SK-N-SH (cell line): ENCODE measurements at regions not wholly inside any gene's neighbourhood (a gene's known extent, or its start where the extent isn't known, plus 50 kb on each side); places are given as distances from the start of the nearest gene placed in this dataset.

Experiments
- CTCF ChIA-PET: fragments of 300-600, 350-600 bp; formaldehyde crosslinking; extraction: SDS; loops from one replicate; lab custom pipeline; 2021; lab: Yijun Ruan, JAX
- POLR2A ChIA-PET: fragments of 350-600 bp; sonication (Branson Sonifier 250); formaldehyde crosslinking; extraction: SDS; loops from one replicate; lab custom pipeline; 2020; ENCODE audit warnings: antibody characterized with exemption, inconsistent platforms; lab: Yijun Ruan, JAX
- DNase-seq: peaks from one replicate; pipeline ENCODE4 v3.0.0; 2012
- H2AFZ ChIP-seq: fragments of 200-600 bp; sonication (generic); 2 replicates; pipeline ENCODE4 v1.8.1; 2016; ENCODE audit warnings: antibody characterized with exemption, mild to moderate bottlenecking, low read depth
- H3F3A ChIP-seq: fragments of 200-600 bp; sonication (generic); replicated peaks from 2 replicates; pipeline ENCODE3; 2016; ENCODE audit warnings: antibody characterized with exemption, mild to moderate bottlenecking; ENCODE audit not compliant: insufficient read depth
- H3K27ac ChIP-seq, 2 experiments: fragments of 200-500 bp in 1 of 2; fragments of 200-600 bp in 1 of 2; sonication (Bioruptor generic) in 1 of 2; sonication (generic), shearing (Covaris generic) in 1 of 2; 2 replicates each; pipeline versions ENCODE4 v1.5.1 to v1.6.1; 2014 to 2016; ENCODE audit warnings: low read depth in 2 of 2, inconsistent platforms in 1 of 2, low read length in 1 of 2, mild to moderate bottlenecking in 1 of 2, mixed read lengths in 1 of 2
- H3K27me3 ChIP-seq: fragments of 200-600 bp; sonication (generic), shearing (Covaris generic); 2 replicates; pipeline ENCODE4 v1.6.1; 2016; ENCODE audit warnings: mixed run types; ENCODE audit not compliant: insufficient read depth
- H3K36me3 ChIP-seq, 2 experiments: fragments of 200-500 bp in 1 of 2; fragments of 200-600 bp in 1 of 2; sonication (Bioruptor generic) in 1 of 2; sonication (generic) in 1 of 2; replicated peaks in 1 of 2; 2 replicates each; pipeline versions ENCODE3 to v1.5.1; 2014 to 2016; ENCODE audit warnings: low read length in 1 of 2, mild to moderate bottlenecking in 1 of 2; ENCODE audit not compliant: insufficient read depth in 2 of 2, control insufficient read depth in 1 of 2
- H3K4me1 ChIP-seq, 2 experiments: fragments of 200-500 bp in 1 of 2; fragments of 200-600 bp in 1 of 2; sonication (Bioruptor generic) in 1 of 2; sonication (generic), shearing (Covaris generic) in 1 of 2; 2 replicates each; pipeline versions ENCODE4 v1.5.1 to v1.6.1; 2014 to 2016; ENCODE audit warnings: low read depth in 1 of 2, low read length in 1 of 2, mixed run types in 1 of 2; ENCODE audit not compliant: insufficient read depth in 2 of 2, control insufficient read depth in 1 of 2
- H3K4me2 ChIP-seq: fragments of 200-600 bp; sonication (generic), shearing (Covaris generic); 2 replicates; pipeline ENCODE4 v1.6.1; 2017; ENCODE audit warnings: mixed run types
- H3K4me3 ChIP-seq, 2 experiments: fragments of 200-500 bp in 1 of 2; fragments of 200-600 bp in 1 of 2; sonication (Bioruptor generic) in 1 of 2; sonication (generic), shearing (Covaris generic) in 1 of 2; 2 replicates each; pipeline versions ENCODE4 v1.5.1 to v1.8.1; 2014 to 2016; ENCODE audit warnings: low read depth in 2 of 2, inconsistent platforms in 1 of 2, low read length in 1 of 2, mild to moderate bottlenecking in 1 of 2, mixed read lengths in 1 of 2, moderate library complexity in 1 of 2
- H3K79me2 ChIP-seq: fragments of 200-600 bp; sonication (generic); 2 replicates; pipeline ENCODE4 v1.8.1; 2017; ENCODE audit warnings: mild to moderate bottlenecking; ENCODE audit not compliant: insufficient read depth
- H3K9ac ChIP-seq: fragments of 200-600 bp; sonication (generic); 2 replicates; pipeline ENCODE4 v1.6.1; 2017; ENCODE audit warnings: mixed run types
- H3K9me2 ChIP-seq: fragments of 200-600 bp; sonication (generic); 2 replicates; pipeline ENCODE4 v1.6.1; 2017; ENCODE audit warnings: mixed run types
- H3K9me3 ChIP-seq: fragments of 200-600 bp; sonication (generic); 2 replicates; pipeline ENCODE4 v1.6.1; 2017; ENCODE audit warnings: mixed run types, mild to moderate bottlenecking, moderate library complexity
- H4K20me1 ChIP-seq: fragments of 200-600 bp; sonication (generic); 2 replicates; pipeline ENCODE4 v1.6.1; 2017; ENCODE audit warnings: mild to moderate bottlenecking, mixed run types; ENCODE audit not compliant: insufficient read depth
- ELF1 ChIP-seq: IDR thresholded peaks from 2 replicates; pipeline ENCODE4 v1.4.0; 2012
- EP300 ChIP-seq, 2 experiments: IDR thresholded peaks; 2 replicates each; pipeline versions ENCODE4 v1.4.0 to v1.6.1; 2012; ENCODE audit warnings: borderline replicate concordance in 1 of 2, low read depth in 1 of 2, low read length in 1 of 2
- FOXJ3 ChIP-seq: sonication (generic); formaldehyde crosslinking; IDR thresholded peaks from 2 replicates; pipeline ENCODE4 v1.5.1; 2020; ENCODE audit warnings: mild to moderate bottlenecking, missing genetic modification reagents
- GABPA ChIP-seq: IDR thresholded peaks from 2 replicates; pipeline ENCODE4 v1.4.0; 2012; ENCODE audit warnings: low read depth, mild to moderate bottlenecking
- MEF2A ChIP-seq: IDR thresholded peaks from 2 replicates; pipeline ENCODE4 v1.4.0; 2012; ENCODE audit warnings: low read depth, borderline replicate concordance
- MXI1 ChIP-seq: IDR thresholded peaks from 2 replicates; pipeline ENCODE4 v1.6.1; 2012; ENCODE audit warnings: mild to moderate bottlenecking, low read depth, low read length, improper control_type of control experiment
- NFIC ChIP-seq: IDR thresholded peaks from 2 replicates; pipeline ENCODE4 v1.4.0; 2012; ENCODE audit warnings: borderline replicate concordance
- NRF1 ChIP-seq: IDR thresholded peaks from 2 replicates; pipeline ENCODE4 v1.6.1; 2012; ENCODE audit warnings: low read depth, mild to moderate bottlenecking, low read length
- RCOR1 ChIP-seq: fragments of 150-350 bp; IDR thresholded peaks from 2 replicates; pipeline ENCODE4 v1.6.1; 2017; ENCODE audit warnings: antibody characterized with exemption, low read length
- RFX5 ChIP-seq: IDR thresholded peaks from 2 replicates; pipeline ENCODE4 v1.6.1; 2012; ENCODE audit warnings: mild to moderate bottlenecking, improper control_type of control experiment, low read length
- SMC3 ChIP-seq: IDR thresholded peaks from 2 replicates; pipeline ENCODE4 v1.6.1; 2012; ENCODE audit warnings: low read depth, low read length, improper control_type of control experiment
- TAF1 ChIP-seq: IDR thresholded peaks from 2 replicates; pipeline ENCODE4 v1.6.1; 2012; ENCODE audit warnings: low read depth, mild to moderate bottlenecking, low read length, moderate library complexity, borderline replicate concordance
- TCF12 ChIP-seq: IDR thresholded peaks from 2 replicates; pipeline ENCODE4 v1.4.0; 2012
- TEAD4 ChIP-seq: IDR thresholded peaks from 2 replicates; pipeline ENCODE4 v1.4.0; 2012; ENCODE audit warnings: mild to moderate bottlenecking, borderline replicate concordance; ENCODE audit not compliant: insufficient read depth
- YY1 ChIP-seq: IDR thresholded peaks from 2 replicates; pipeline ENCODE4 v1.4.0; 2012; ENCODE audit warnings: low read depth, mild to moderate bottlenecking
- WGBS: methylation state at CpG from one replicate; pipeline ENCODE4 v1.1.6; 2017; ENCODE audit warnings: low lambda C conversion rate; 5-methylcytosine and 5-hydroxymethylcytosine counted together
- TF ChIP-seq, protein P1 (sequence below): IDR thresholded peaks from 2 replicates; pipeline ENCODE4 v1.6.1; 2012; ENCODE audit warnings: mild to moderate bottlenecking, low read depth, low read length, moderate library complexity
- TF ChIP-seq, protein P2 (sequence below): fragments of 150-350 bp; IDR thresholded peaks from 2 replicates; pipeline ENCODE4 v1.6.1; 2017; ENCODE audit warnings: antibody characterized with exemption, low read length, low read depth, borderline replicate concordance
- TF ChIP-seq, protein P3 (sequence below): IDR thresholded peaks from 2 replicates; pipeline ENCODE4 v1.4.0; 2012; ENCODE audit warnings: low read depth
- TF ChIP-seq, protein P4 (sequence below): fragments of 200-600 bp; sonication (generic); IDR thresholded peaks from 2 replicates; pipeline ENCODE4 v1.6.1; 2017; ENCODE audit warnings: antibody characterized with exemption, mild to moderate bottlenecking, moderate library complexity

DNA sequence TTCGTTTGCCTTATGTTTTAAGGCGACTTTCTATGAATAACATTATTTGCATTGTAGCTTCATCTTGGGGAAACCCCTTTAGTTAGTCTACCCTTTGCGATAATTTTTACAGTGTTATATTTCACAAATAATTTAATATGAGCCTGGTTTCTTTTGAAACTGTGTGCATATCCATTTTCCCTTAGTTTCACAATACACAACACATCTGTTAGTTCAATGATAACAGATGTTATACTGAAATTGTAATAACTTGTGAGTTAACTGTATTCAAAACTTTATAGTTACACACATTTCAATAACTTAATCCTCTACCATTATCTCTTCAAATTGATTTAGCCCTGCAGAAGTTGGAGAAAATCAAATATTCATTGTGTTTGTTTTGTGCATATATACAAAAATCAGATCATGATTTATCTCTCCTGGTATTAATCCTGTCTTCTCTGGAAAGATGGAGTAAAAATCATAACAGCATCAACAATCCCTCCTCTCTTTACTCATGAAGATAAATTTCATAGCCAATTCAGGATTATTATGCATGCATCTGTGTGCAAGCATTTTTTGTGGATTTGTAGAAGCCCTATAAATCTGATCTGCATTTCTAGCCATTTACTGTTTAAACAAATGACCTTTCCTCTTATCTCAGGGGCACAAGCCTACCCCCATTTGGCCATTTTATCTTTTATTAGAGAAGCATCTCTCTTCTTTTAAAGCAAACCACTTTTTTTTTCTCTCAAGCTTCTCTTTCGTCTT is 304.0 kb downstream of the VPS13C start (continued):
- TF ChIP-seq, protein P1, sequence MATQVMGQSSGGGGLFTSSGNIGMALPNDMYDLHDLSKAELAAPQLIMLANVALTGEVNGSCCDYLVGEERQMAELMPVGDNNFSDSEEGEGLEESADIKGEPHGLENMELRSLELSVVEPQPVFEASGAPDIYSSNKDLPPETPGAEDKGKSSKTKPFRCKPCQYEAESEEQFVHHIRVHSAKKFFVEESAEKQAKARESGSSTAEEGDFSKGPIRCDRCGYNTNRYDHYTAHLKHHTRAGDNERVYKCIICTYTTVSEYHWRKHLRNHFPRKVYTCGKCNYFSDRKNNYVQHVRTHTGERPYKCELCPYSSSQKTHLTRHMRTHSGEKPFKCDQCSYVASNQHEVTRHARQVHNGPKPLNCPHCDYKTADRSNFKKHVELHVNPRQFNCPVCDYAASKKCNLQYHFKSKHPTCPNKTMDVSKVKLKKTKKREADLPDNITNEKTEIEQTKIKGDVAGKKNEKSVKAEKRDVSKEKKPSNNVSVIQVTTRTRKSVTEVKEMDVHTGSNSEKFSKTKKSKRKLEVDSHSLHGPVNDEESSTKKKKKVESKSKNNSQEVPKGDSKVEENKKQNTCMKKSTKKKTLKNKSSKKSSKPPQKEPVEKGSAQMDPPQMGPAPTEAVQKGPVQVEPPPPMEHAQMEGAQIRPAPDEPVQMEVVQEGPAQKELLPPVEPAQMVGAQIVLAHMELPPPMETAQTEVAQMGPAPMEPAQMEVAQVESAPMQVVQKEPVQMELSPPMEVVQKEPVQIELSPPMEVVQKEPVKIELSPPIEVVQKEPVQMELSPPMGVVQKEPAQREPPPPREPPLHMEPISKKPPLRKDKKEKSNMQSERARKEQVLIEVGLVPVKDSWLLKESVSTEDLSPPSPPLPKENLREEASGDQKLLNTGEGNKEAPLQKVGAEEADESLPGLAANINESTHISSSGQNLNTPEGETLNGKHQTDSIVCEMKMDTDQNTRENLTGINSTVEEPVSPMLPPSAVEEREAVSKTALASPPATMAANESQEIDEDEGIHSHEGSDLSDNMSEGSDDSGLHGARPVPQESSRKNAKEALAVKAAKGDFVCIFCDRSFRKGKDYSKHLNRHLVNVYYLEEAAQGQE, result no peak
- no peak for TF ChIP-seq MXI1
- no peak for TF ChIP-seq TEAD4

DNA sequence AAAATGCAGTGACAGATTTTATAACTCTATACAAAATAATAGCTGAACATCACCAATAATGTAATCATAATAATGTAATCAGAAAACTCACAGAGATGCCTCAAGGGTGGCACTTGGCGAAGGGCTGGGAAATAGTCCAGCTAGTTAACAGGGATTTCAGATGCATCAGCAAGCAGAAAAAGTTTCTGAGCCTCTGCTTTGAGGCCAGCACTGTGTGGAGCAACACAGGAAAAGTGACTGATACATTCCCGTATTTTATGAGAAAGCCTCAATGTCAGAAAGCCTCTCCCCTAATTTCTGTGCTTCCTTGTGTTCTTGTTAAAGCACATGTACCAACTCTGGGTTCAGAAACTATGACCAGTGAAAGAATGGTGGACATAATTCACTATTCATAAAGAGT is 304.8 kb downstream of the VPS13C start:
- CTCF ChIA-PET, result interaction anchor here (1.0 to 1.3 kb wide), 2 partner anchors 10 to 21 kb away, joined by 3 read pairs; no protein-coding TSS in a partner anchor
- Histone ChIP-seq H3K4me1 (peaks cover 0 to 22% of the 10 kb centered on the region in 2 experiments; a peak in 2 of 4 replicates), H3K4me3 (no peak overlapping the region), H3K4me2 (no peak overlapping the region), H3K79me2 (no peaks in the 10 kb centered on the region), H3K27ac (peak overlapping the region in 1 of 2 experiments; percentile 62; a peak in 2 of 4 replicates), H4K20me1 (no peaks in the 10 kb centered on the region), H2AFZ (no peak overlapping the region), H3K9me2 (no peaks in the 10 kb centered on the region), H3K9ac (no peak overlapping the region), H3K27me3 (no peaks in the 10 kb centered on the region), H3K9me3 (no peaks in the 10 kb centered on the region), H3K36me3 (no peaks in the 10 kb centered on the region), H3F3A (no peaks in the 10 kb centered on the region)
- POLR2A ChIA-PET, result no interaction called here
- TF ChIP-seq TCF12, result no peak
- TF ChIP-seq RCOR1, result peak; percentile 35; the same call in 1 of the 2 replicates
- no peak for DNase-seq
- 14% methylated on average over 2 of the region's 2 CpGs for WGBS

DNA sequence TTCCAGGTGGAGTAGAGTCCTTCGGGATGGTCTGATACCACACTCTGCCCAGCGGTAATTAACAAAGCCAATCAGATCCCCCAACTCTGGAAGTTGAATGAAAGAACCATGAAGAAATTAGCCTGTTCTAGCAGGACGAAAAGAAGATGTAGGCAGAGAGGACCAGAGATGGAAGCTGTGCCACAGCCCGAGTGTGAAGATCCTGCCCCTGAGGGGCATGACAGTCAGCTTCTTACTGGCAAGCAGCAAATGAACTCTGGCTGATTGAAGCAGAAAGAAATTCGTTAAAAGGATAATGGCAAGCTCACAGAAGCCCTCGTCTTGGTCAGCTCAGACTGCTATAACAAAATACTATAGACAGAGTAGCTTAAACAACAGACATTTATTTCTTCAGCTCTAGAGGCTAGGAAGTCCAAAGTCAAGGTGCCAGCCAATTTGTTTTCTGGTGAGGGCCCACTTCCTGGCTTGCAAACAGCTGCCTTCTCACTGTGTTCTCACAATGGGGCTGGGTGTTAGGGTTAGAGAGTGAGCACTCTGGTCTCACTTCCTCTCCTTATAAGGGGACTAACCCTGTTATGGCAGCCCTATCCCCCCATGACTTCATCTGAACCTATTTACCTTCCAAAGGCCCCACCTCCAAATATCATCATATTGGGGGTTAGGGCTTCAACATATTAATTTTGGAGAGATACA is 307.1 kb downstream of the VPS13C start:
- DNase-seq, result no peak
- no peaks in the 10 kb centered on the region for H3K27me3 ChIP-seq
- no peak overlapping the region for H2AFZ ChIP-seq
- H3K9me3 ChIP-seq, result no peaks in the 10 kb centered on the region
- H3K27ac ChIP-seq, result no peak overlapping the region
- H3K4me1 ChIP-seq, result peaks cover 0 to 25% of the 10 kb centered on the region in 2 experiments; a peak in 2 of 4 replicates
- H4K20me1 ChIP-seq, result no peaks in the 10 kb centered on the region
- H3K9ac ChIP-seq, result no peak overlapping the region
- POLR2A ChIA-PET, result no interaction called here
- H3K36me3 ChIP-seq, result no peaks in the 10 kb centered on the region
- H3K4me2 ChIP-seq, result no peak overlapping the region
- H3K79me2 ChIP-seq, result no peaks in the 10 kb centered on the region
- H3K4me3 ChIP-seq, result no peak overlapping the region
- 32% methylated on average over 6 of the region's 6 CpGs for WGBS
- no peaks in the 10 kb centered on the region for H3K9me2 ChIP-seq
- no peaks in the 10 kb centered on the region for H3F3A ChIP-seq
- CTCF ChIA-PET, result no interaction called here
- no peak for TF ChIP-seq TAF1
- no peak for TF ChIP-seq TEAD4
- no peak for TF ChIP-seq NFIC
- TF ChIP-seq, protein P2, sequence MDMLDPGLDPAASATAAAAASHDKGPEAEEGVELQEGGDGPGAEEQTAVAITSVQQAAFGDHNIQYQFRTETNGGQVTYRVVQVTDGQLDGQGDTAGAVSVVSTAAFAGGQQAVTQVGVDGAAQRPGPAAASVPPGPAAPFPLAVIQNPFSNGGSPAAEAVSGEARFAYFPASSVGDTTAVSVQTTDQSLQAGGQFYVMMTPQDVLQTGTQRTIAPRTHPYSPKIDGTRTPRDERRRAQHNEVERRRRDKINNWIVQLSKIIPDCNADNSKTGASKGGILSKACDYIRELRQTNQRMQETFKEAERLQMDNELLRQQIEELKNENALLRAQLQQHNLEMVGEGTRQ, result no peak
- TF ChIP-seq ELF1, result no peak
- TF ChIP-seq TCF12, result no peak
- no peak for TF ChIP-seq GABPA
- TF ChIP-seq MEF2A, result no peak
- no peak for TF ChIP-seq SMC3
- TF ChIP-seq FOXJ3 (CRISPR knock-in tag), result no peak
- no peak for TF ChIP-seq RFX5
- TF ChIP-seq, protein P3, sequence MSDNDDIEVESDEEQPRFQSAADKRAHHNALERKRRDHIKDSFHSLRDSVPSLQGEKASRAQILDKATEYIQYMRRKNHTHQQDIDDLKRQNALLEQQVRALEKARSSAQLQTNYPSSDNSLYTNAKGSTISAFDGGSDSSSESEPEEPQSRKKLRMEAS, result no peak
- TF ChIP-seq EP300 (IDR thresholded peaks at IDR 0.05; ENCODE audit: borderline replicate concordance in 1 of 2, low read depth in 1 of 2, low read length in 1 of 2), result no peak
- no peak for TF ChIP-seq NRF1
- no peak for TF ChIP-seq YY1
- TF ChIP-seq, protein P4, sequence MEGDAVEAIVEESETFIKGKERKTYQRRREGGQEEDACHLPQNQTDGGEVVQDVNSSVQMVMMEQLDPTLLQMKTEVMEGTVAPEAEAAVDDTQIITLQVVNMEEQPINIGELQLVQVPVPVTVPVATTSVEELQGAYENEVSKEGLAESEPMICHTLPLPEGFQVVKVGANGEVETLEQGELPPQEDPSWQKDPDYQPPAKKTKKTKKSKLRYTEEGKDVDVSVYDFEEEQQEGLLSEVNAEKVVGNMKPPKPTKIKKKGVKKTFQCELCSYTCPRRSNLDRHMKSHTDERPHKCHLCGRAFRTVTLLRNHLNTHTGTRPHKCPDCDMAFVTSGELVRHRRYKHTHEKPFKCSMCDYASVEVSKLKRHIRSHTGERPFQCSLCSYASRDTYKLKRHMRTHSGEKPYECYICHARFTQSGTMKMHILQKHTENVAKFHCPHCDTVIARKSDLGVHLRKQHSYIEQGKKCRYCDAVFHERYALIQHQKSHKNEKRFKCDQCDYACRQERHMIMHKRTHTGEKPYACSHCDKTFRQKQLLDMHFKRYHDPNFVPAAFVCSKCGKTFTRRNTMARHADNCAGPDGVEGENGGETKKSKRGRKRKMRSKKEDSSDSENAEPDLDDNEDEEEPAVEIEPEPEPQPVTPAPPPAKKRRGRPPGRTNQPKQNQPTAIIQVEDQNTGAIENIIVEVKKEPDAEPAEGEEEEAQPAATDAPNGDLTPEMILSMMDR, result no peak
- TF ChIP-seq MXI1, result no peak
